Smooth muscle cell (in vitro differentiated cells): ENCODE measurements at regions not wholly inside any gene's neighbourhood (a gene's known extent, or its start where the extent isn't known, plus 50 kb on each side); places are given as distances from the start of the nearest gene placed in this dataset.

Source experiments
- DNase-seq: peaks from one replicate; lab custom pipeline; 2025; ENCODE audit not compliant: unreplicated experiment; lab: John Stamatoyannopoulos, UW
- H2AFZ ChIP-seq: fragments of 200-600 bp; sonication (generic); 2 replicates; pipeline ENCODE4 v1.6.0; 2016; ENCODE audit warnings: antibody characterized with exemption, low read depth, mild to moderate bottlenecking
- H3F3A ChIP-seq: fragments of 200-600 bp; sonication (generic); 2 replicates; pipeline ENCODE4 v1.6.0; 2017; ENCODE audit warnings: antibody characterized with exemption, low read depth
- H3K27ac ChIP-seq: fragments of 200-600 bp; sonication (generic); 2 replicates; pipeline ENCODE4 v1.5.1; 2016; ENCODE audit warnings: low read depth, mild to moderate bottlenecking
- H3K27me3 ChIP-seq: fragments of 200-600 bp; sonication (generic); 2 replicates; pipeline ENCODE4 v1.6.1; 2016; ENCODE audit warnings: low read depth, mild to moderate bottlenecking
- H3K36me3 ChIP-seq: fragments of 200-600 bp; sonication (generic); 2 replicates; pipeline ENCODE4 v1.5.1; 2016; ENCODE audit warnings: low read depth
- H3K4me1 ChIP-seq: fragments of 200-600 bp; sonication (generic); 2 replicates; pipeline ENCODE4 v1.5.1; 2016; ENCODE audit warnings: low read depth
- H3K4me2 ChIP-seq: fragments of 200-600 bp; sonication (generic); 2 replicates; pipeline ENCODE4 v1.6.0; 2016; ENCODE audit warnings: mild to moderate bottlenecking
- H3K4me3 ChIP-seq: fragments of 200-600 bp; sonication (generic); 2 replicates; pipeline ENCODE4 v1.5.1; 2016; ENCODE audit warnings: mild to moderate bottlenecking
- H3K79me2 ChIP-seq: fragments of 200-600 bp; sonication (generic); 2 replicates; pipeline ENCODE4 v1.6.0; 2016; ENCODE audit warnings: low read depth, mild to moderate bottlenecking
- H3K9ac ChIP-seq: fragments of 200-600 bp; sonication (generic); 2 replicates; pipeline ENCODE4 v1.6.0; 2016; ENCODE audit warnings: low read depth
- H3K9me3 ChIP-seq: fragments of 200-600 bp; sonication (generic); replicated peaks from 2 replicates; pipeline ENCODE4 v1.5.1; 2016; ENCODE audit warnings: low read depth
- H4K20me1 ChIP-seq: fragments of 200-600 bp; sonication (generic); 2 replicates; pipeline ENCODE4 v1.6.0; 2016; ENCODE audit warnings: low read depth
- WGBS: methylation state at CpG from one replicate; pipeline ENCODE4 v1.1.7; 2016; ENCODE audit warnings: low lambda C conversion rate; 5-methylcytosine and 5-hydroxymethylcytosine counted together
- TF ChIP-seq, protein P1 (sequence below): fragments of 200-600 bp; sonication (generic); IDR thresholded peaks from 2 replicates; pipeline ENCODE4 v1.5.1; 2017; ENCODE audit warnings: borderline replicate concordance, mild to moderate bottlenecking, antibody characterized with exemption; ENCODE audit not compliant: insufficient read depth, poor library complexity, severe bottlenecking

DNA sequence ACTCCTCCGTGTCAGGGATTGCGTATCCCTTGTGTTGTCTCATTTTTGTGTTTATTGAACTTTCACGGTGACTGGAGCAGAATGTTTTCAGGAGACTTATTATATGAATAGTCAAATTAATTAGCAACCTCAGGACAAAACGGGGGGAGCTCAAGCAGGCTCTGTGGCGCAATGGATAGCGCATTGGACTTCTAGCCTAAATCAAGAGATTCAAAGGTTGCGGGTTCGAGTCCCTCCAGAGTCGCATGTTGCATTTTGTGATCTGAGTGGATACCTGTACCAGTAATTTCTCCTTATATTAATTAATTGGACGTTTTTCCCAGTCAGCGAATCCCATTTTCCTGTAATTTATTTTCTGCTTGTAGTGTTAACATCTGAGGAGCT is 89.1 kb upstream of the ZNF184 start:
- Histone ChIP-seq H3K27ac (no peak overlapping the region), H3K4me3 (no peak overlapping the region), H3K4me2 (no peak overlapping the region), H3K27me3 (peaks cover 42% of the 10 kb centered on the region), H4K20me1 (no peaks in the 10 kb centered on the region), H2AFZ (no peak overlapping the region), H3K79me2 (no peaks in the 10 kb centered on the region), H3K36me3 (no peaks in the 10 kb centered on the region), H3K9me3 (no peaks in the 10 kb centered on the region), H3K9ac (no peak overlapping the region), H3K4me1 (no peaks in the 10 kb centered on the region), H3F3A (no peaks in the 10 kb centered on the region)
- WGBS = 79% methylated on average over 11 of the region's 11 CpGs
- TF ChIP-seq, protein P1, sequence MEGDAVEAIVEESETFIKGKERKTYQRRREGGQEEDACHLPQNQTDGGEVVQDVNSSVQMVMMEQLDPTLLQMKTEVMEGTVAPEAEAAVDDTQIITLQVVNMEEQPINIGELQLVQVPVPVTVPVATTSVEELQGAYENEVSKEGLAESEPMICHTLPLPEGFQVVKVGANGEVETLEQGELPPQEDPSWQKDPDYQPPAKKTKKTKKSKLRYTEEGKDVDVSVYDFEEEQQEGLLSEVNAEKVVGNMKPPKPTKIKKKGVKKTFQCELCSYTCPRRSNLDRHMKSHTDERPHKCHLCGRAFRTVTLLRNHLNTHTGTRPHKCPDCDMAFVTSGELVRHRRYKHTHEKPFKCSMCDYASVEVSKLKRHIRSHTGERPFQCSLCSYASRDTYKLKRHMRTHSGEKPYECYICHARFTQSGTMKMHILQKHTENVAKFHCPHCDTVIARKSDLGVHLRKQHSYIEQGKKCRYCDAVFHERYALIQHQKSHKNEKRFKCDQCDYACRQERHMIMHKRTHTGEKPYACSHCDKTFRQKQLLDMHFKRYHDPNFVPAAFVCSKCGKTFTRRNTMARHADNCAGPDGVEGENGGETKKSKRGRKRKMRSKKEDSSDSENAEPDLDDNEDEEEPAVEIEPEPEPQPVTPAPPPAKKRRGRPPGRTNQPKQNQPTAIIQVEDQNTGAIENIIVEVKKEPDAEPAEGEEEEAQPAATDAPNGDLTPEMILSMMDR = no peak
- no peak for DNase-seq

DNA sequence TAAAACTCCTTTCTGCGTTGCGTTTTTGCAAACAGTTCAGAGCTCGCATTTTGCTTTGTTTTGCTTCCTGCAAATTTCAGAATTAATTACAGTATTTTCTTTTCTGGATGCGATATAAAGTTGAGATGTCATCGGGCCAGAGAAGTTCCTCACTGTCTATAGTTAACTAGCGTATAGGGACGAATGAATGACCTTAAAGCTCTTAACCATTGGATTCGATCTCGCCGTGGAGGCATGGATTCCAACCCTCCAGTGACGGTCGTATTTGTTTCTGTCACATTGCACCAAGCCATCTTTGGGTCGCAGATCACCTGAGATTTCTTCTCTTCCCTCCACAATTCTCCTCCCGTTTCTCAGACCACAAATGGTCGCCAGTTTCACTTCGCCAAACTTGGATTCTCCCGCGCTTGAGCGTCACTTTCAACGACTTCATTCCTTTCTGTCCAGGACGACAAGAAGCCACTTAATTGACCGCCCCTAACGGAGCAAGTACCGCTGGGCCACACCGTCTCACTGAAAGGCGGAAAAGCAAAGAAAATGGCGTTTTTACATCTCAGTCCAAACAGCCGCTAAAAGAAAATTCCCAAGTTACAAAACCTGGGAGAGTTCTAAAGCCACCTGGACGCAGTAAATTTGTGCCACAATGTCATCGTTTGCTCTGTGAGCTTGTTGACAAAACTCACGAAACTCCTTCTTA is 85.3 kb upstream of the ZNF184 start:
- Histone ChIP-seq H3K9ac (no peak overlapping the region), H3K79me2 (no peaks in the 10 kb centered on the region), H3K36me3 (no peaks in the 10 kb centered on the region), H3K27me3 (peaks cover 12% of the 10 kb centered on the region), H3K4me3 (no peak overlapping the region), H2AFZ (no peak overlapping the region), H3K27ac (no peak overlapping the region), H3F3A (peaks cover 5% of the 10 kb centered on the region), H3K4me2 (no peak overlapping the region), H3K9me3 (no peaks in the 10 kb centered on the region), H4K20me1 (no peaks in the 10 kb centered on the region), H3K4me1 (no peaks in the 10 kb centered on the region)
- 93% methylated on average over 31 of the region's 31 CpGs for WGBS
- TF ChIP-seq, protein P1 = no peak
- DNase-seq = no peak

DNA sequence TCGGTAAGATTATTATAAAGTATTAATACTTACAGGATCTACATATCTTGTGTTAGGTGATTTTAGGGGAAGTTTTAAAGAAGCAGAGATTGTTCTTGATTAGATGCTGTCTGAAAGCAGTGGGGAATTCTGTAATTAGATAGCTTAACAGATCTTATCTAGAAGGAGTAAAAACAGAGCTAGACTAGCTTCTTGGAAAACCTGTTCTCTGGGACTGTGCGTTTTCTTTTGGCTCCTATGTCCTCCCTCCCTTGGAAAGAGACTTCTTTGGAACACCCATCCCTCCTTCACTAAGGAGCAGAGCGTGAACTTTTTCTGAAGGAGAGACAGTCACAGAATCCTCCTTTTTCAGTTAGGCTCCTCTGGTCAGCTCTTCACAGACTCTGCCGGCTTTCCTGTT is 83.5 kb upstream of the ZNF184 start:
- no peaks in the 10 kb centered on the region for H3K9me3 ChIP-seq
- no peaks in the 10 kb centered on the region for H3K27me3 ChIP-seq
- peaks cover 8% of the 10 kb centered on the region for H3F3A ChIP-seq
- no peaks in the 10 kb centered on the region for H3K79me2 ChIP-seq
- no peak overlapping the region for H3K9ac ChIP-seq
- no peak overlapping the region for H3K27ac ChIP-seq
- peaks cover 5% of the 10 kb centered on the region for H3K4me1 ChIP-seq
- no peaks in the 10 kb centered on the region for H3K36me3 ChIP-seq
- H3K4me2 ChIP-seq = no peak overlapping the region
- TF ChIP-seq, protein P1 = no peak
- no peak overlapping the region for H3K4me3 ChIP-seq
- no peaks in the 10 kb centered on the region for H4K20me1 ChIP-seq
- 81% methylated on average over 4 of the region's 4 CpGs for WGBS
- no peak overlapping the region for H2AFZ ChIP-seq
- no peak for DNase-seq
